MM.1S (cell line): ENCODE measurements at regions not wholly inside any gene's neighbourhood (a gene's known extent, or its start where the extent isn't known, plus 50 kb on each side); places are given as distances from the start of the nearest gene placed in this dataset.
"Not testable (repeated sequence)": the region's sequence is repeated elsewhere in the genome, so short reads cannot be mapped to it uniquely, and the experiment has no call there.

Experiments
- DNase-seq: peaks from one replicate; pipeline ENCODE4 v3.0.0-alpha.2; 2015
- H2AFZ ChIP-seq: fragments of 300-600 bp; sonication (generic); 2 replicates; pipeline ENCODE4 v1.6.0; 2016; ENCODE audit warnings: antibody characterized with exemption, low read length
- H3F3A ChIP-seq: fragments of 300-600 bp; sonication (generic); 2 replicates; pipeline ENCODE4 v1.6.1; 2016; ENCODE audit warnings: mild to moderate bottlenecking, antibody characterized with exemption, low read length, moderate library complexity, mixed read lengths; ENCODE audit not compliant: insufficient read depth
- H3K27ac ChIP-seq: fragments of 300-600 bp; sonication (generic); 2 replicates; pipeline ENCODE4 v1.5.1; 2016; ENCODE audit warnings: mild to moderate bottlenecking, low read length
- H3K27me3 ChIP-seq: fragments of 300-600 bp; sonication (generic); replicated peaks from 2 replicates; pipeline ENCODE4 v1.6.0; 2016; ENCODE audit warnings: low read length; ENCODE audit not compliant: insufficient read depth
- H3K36me3 ChIP-seq: fragments of 300-600 bp; sonication (generic); replicated peaks from 2 replicates; pipeline ENCODE4 v1.6.1; 2016; ENCODE audit warnings: mild to moderate bottlenecking, low read length, mixed read lengths; ENCODE audit not compliant: insufficient read depth
- H3K4me1 ChIP-seq: fragments of 300-600 bp; sonication (generic); 2 replicates; pipeline ENCODE4 v1.6.1; 2016; ENCODE audit warnings: low read length, mixed read lengths
- H3K4me2 ChIP-seq: fragments of 300-600 bp; sonication (generic); 2 replicates; pipeline ENCODE4 v1.6.0; 2016; ENCODE audit warnings: low read depth, low read length
- H3K4me3 ChIP-seq: fragments of 300-600 bp; sonication (generic); 2 replicates; pipeline ENCODE4 v1.5.1; 2016; ENCODE audit warnings: low read length, mixed read lengths
- H3K79me2 ChIP-seq: fragments of 300-600 bp; sonication (generic); 2 replicates; pipeline ENCODE4 v1.6.1; 2016; ENCODE audit warnings: mixed run types, low read length, mixed read lengths
- H3K9ac ChIP-seq: fragments of 300-600 bp; sonication (generic); 2 replicates; pipeline ENCODE4 v1.6.1; 2016; ENCODE audit warnings: low read length, mixed read lengths
- H3K9me2 ChIP-seq: fragments of 300-600 bp; sonication (generic); replicated peaks from 2 replicates; pipeline ENCODE4 v1.6.1; 2016; ENCODE audit warnings: mild to moderate bottlenecking, low read length, mixed read lengths; ENCODE audit not compliant: insufficient read depth
- H3K9me3 ChIP-seq: fragments of 300-600 bp; sonication (generic); replicated peaks from 2 replicates; pipeline ENCODE4 v1.6.1; 2016; ENCODE audit warnings: mild to moderate bottlenecking, low read length, mixed read lengths; ENCODE audit not compliant: insufficient read depth
- H4K20me1 ChIP-seq: fragments of 300-600 bp; sonication (generic); 2 replicates; pipeline ENCODE4 v1.6.1; 2016; ENCODE audit warnings: mild to moderate bottlenecking, low read length, moderate library complexity, mixed read lengths; ENCODE audit not compliant: insufficient read depth
- CTCF ChIP-seq: fragments of 300-600 bp; sonication (generic); IDR thresholded peaks from 2 replicates; pipeline ENCODE4 v1.5.1; 2016; ENCODE audit warnings: antibody characterized with exemption, low read length, mixed read lengths
- EZH2 ChIP-seq: fragments of 300-600 bp; sonication (generic); optimal IDR thresholded peaks from 2 replicates; pipeline ENCODE3; 2017; ENCODE audit warnings: low read depth, mild to moderate bottlenecking, antibody characterized with exemption, low read length, mixed read lengths
- EZH2phosphoT487 ChIP-seq: fragments of 300-600 bp; sonication (generic); IDR thresholded peaks from 2 replicates; pipeline ENCODE4 v1.6.1; 2018; ENCODE audit warnings: antibody characterized with exemption, low read length

- Histone ChIP-seq H3K27ac (no peak overlapping the region), H2AFZ (no peak overlapping the region), H3K9me2 (no peaks in the 10 kb centered on the region), H3K27me3 (no peaks in the 10 kb centered on the region), H3K4me1 (no peaks in the 10 kb centered on the region), H3K9me3 (no peaks in the 10 kb centered on the region), H4K20me1 (no peaks in the 10 kb centered on the region), H3K4me2 (no peak overlapping the region), H3K79me2 (no peaks in the 10 kb centered on the region), H3F3A (no peaks in the 10 kb centered on the region), H3K9ac (no peak overlapping the region), H3K4me3 (no peak overlapping the region), H3K36me3 (no peaks in the 10 kb centered on the region)
- TF ChIP-seq EZH2phosphoT487 (no peak), EZH2 (no peak), CTCF (no peak)
- no peak for DNase-seq
These were observed 157.2 kb upstream of the MYRIP start for GRCh38 chr3:39651993-39652739.

- not testable (repeated sequence) for DNase-seq, H2AFZ ChIP-seq, H3K9me3 ChIP-seq, H3K9me2 ChIP-seq, H3K79me2 ChIP-seq, H3K4me2 ChIP-seq, H3K4me1 ChIP-seq, H3F3A ChIP-seq, H3K36me3 ChIP-seq, H3K27me3 ChIP-seq, H4K20me1 ChIP-seq, H3K9ac ChIP-seq, H3K27ac ChIP-seq, H3K4me3 ChIP-seq
These were observed 153.7 kb upstream of the MYRIP start for GRCh38 chr3:39655718-39656117.

- no peaks in the 10 kb centered on the region for H3K9me3 ChIP-seq
- no peaks in the 10 kb centered on the region for H3K79me2 ChIP-seq
These were observed 152.3 kb upstream of the MYRIP start for GRCh38 chr3:39657075-39657474.

More at GRCh38 chr3:39657075-39657474, 152.3 kb upstream of the MYRIP start:
- Histone ChIP-seq H3F3A (no peaks in the 10 kb centered on the region), H2AFZ (no peak overlapping the region), H3K27me3 (no peaks in the 10 kb centered on the region), H3K4me3 (no peak overlapping the region), H3K36me3 (no peaks in the 10 kb centered on the region), H3K4me2 (no peak overlapping the region), H3K9me2 (no peaks in the 10 kb centered on the region), H3K9ac (no peak overlapping the region), H3K27ac (no peak overlapping the region), H4K20me1 (no peaks in the 10 kb centered on the region), H3K4me1 (no peaks in the 10 kb centered on the region)
- TF ChIP-seq CTCF: no peak
- no peak for TF ChIP-seq EZH2
- no peak for TF ChIP-seq EZH2phosphoT487
- no peak for DNase-seq
